K562 (cell line): ENCODE measurements at regions not wholly inside any gene's neighbourhood (a gene's known extent, or its start where the extent isn't known, plus 50 kb on each side); places are given as distances from the start of the nearest gene placed in this dataset.

Source experiments
- E2F4 ChIP-seq: sonication (generic); formaldehyde crosslinking; IDR thresholded peaks from 2 replicates; pipeline ENCODE4 v1.8.0; 2022; ENCODE audit warnings: mild to moderate bottlenecking, low read depth, missing genetic modification reagents
- EP300 ChIP-seq: IDR thresholded peaks from 2 replicates; pipeline ENCODE4 v1.6.1; 2012; ENCODE audit warnings: low read length, improper control_type of control experiment
- ETV6 ChIP-seq, 3 experiments: fragments of 150-350 bp in 1 of 3; sonication (generic) in 1 of 3; formaldehyde crosslinking in 1 of 3; IDR thresholded peaks; 2 replicates each; pipeline versions ENCODE4 v1.6.1 to v1.8.0; 2014 to 2022; ENCODE audit warnings: borderline replicate concordance in 2 of 3, low read depth in 2 of 3, antibody characterized with exemption in 1 of 3, low read length in 1 of 3, mild to moderate bottlenecking in 1 of 3, missing genetic modification reagents in 1 of 3
- LCOR ChIP-seq: sonication (generic); formaldehyde crosslinking; IDR thresholded peaks from 2 replicates; pipeline ENCODE4 v1.8.0; 2022; ENCODE audit warnings: mild to moderate bottlenecking, missing genetic modification reagents
- LEF1 ChIP-seq: fragments of 450-650 bp; IDR thresholded peaks from 2 replicates; pipeline ENCODE4 v1.6.1; 2016; ENCODE audit warnings: mild to moderate bottlenecking
- MEIS2 ChIP-seq: fragments of 450-650 bp; IDR thresholded peaks from 2 replicates; pipeline ENCODE4 v1.6.1; 2014; ENCODE audit warnings: mild to moderate bottlenecking; ENCODE audit not compliant: partially characterized antibody
- NFE2 ChIP-seq: IDR thresholded peaks from 2 replicates; pipeline ENCODE4 v1.6.1; 2014; ENCODE audit warnings: antibody characterized with exemption, low read depth
- NR3C1 ChIP-seq: sonication (generic); formaldehyde crosslinking; IDR thresholded peaks from 2 replicates; pipeline ENCODE4 v1.8.1; 2022; ENCODE audit warnings: missing genetic modification reagents
- NR4A1 ChIP-seq, 2 experiments: fragments of 250-450 bp in 1 of 2; fragments of 450-650 bp in 1 of 2; sonication (Bioruptor Pico) in 1 of 2; IDR thresholded peaks; 2 replicates each; pipeline versions ENCODE4 v1.4.0 to v1.6.1; 2016 to 2020; ENCODE audit warnings: mild to moderate bottlenecking in 2 of 2, missing compliant biosample characterization in 1 of 2, missing genetic modification characterization in 1 of 2, moderate library complexity in 1 of 2
- RAD51 ChIP-seq: fragments of 450-650 bp; IDR thresholded peaks from 2 replicates; pipeline ENCODE4 v1.7.1; 2016; ENCODE audit warnings: low read depth, mild to moderate bottlenecking, borderline replicate concordance
- RCOR1 ChIP-seq, 2 experiments: IDR thresholded peaks; 2 replicates each; pipeline ENCODE4 v1.6.1; 2012; ENCODE audit warnings: low read depth in 2 of 2, low read length in 2 of 2, borderline replicate concordance in 1 of 2, improper control_type of control experiment in 1 of 2
- RFX7 ChIP-seq: fragments of 250-450 bp; sonication (Bioruptor Pico); IDR thresholded peaks from 2 replicates; pipeline ENCODE4 v1.5.1; 2021; ENCODE audit warnings: mild to moderate bottlenecking
- THAP7 ChIP-seq: fragments of 250-450 bp; sonication (Bioruptor Pico); IDR thresholded peaks from 2 replicates; pipeline ENCODE4 v1.5.0; 2021
- THRB ChIP-seq: fragments of 450-650 bp; formaldehyde crosslinking; conservative IDR thresholded peaks from 2 replicates; pipeline ENCODE4 v1.4.0; 2022; ENCODE audit warnings: mild to moderate bottlenecking, missing genetic modification characterization
- U2AF1 ChIP-seq: fragments of 200-400 bp; formaldehyde crosslinking; optimal IDR thresholded peaks from 2 replicates; pipeline ENCODE3; 2017; ENCODE audit warnings: mild to moderate bottlenecking, low read depth, low read length, moderate library complexity
- XRCC3 ChIP-seq: fragments of 450-650 bp; IDR thresholded peaks from 2 replicates; pipeline ENCODE4 v1.6.1; 2017; ENCODE audit warnings: mild to moderate bottlenecking, moderate library complexity
- ZBTB12 ChIP-seq: fragments of 250-450 bp; sonication (Bioruptor Pico); IDR thresholded peaks from 2 replicates; pipeline ENCODE4 v1.4.0; 2020
- ZBTB5 ChIP-seq: fragments of 450-650 bp; IDR thresholded peaks from 2 replicates; pipeline ENCODE4 v1.6.1; 2017; ENCODE audit warnings: antibody characterized with exemption
- ZBTB7A ChIP-seq: IDR thresholded peaks from 2 replicates; pipeline ENCODE4 v1.6.1; 2011; ENCODE audit warnings: low read depth, mild to moderate bottlenecking, low read length, moderate library complexity, borderline replicate concordance; ENCODE audit not compliant: control insufficient read depth
- ZKSCAN1 ChIP-seq: fragments of 150-350 bp; IDR thresholded peaks from 2 replicates; pipeline ENCODE4 v1.6.1; 2016; ENCODE audit warnings: low read depth, low read length
- ZNF408 ChIP-seq: fragments of 250-450 bp; sonication (Bioruptor Pico); IDR thresholded peaks from 2 replicates; pipeline ENCODE4 v1.4.0; 2020; ENCODE audit warnings: low read depth, mild to moderate bottlenecking, moderate library complexity
- ZNF445 ChIP-seq: fragments of 250-450 bp; sonication (Bioruptor Pico); IDR thresholded peaks from 2 replicates; pipeline ENCODE4 v1.4.0; 2020; ENCODE audit warnings: low read depth, mild to moderate bottlenecking, moderate library complexity
- ZNF584 ChIP-seq: fragments of 200-800 bp; sonication (Bioruptor generic); IDR thresholded peaks from 2 replicates; pipeline ENCODE4 v1.6.1; 2016; ENCODE audit warnings: low read depth, mild to moderate bottlenecking, missing genetic modification characterization, missing compliant biosample characterization

GRCh38 chr2:126317790-126318431, 338.0 kb upstream of the GYPC start (continued):
- TF ChIP-seq ZNF584 (CRISPR knock-in tag) (peak; percentile 32; the same call in 1 of the 2 replicates), THRB (CRISPR knock-in tag) (no peak), RAD51 (peak; percentile 68), RCOR1 (IDR thresholded peaks at IDR 0.05; ENCODE audit: borderline replicate concordance in 1 of 2, low read depth in 2 of 2, low read length in 2 of 2) (peak in 1 of 2 experiments; percentile 12; a peak in 1 of 4 replicates), ZBTB5 (no peak), E2F4 (CRISPR knock-in tag) (no peak), ZNF408 (CRISPR knock-in tag) (no peak), NR4A1 (CRISPR knock-in tag; IDR thresholded peaks at IDR 0.05) (no peak), NR4A1 (tag; IDR thresholded peaks at IDR 0.05) (no peak), EP300 (no peak), MEIS2 (no peak), NFE2 (peak; percentile 66), THAP7 (CRISPR knock-in tag) (no peak), XRCC3 (no peak), LCOR (CRISPR knock-in tag) (no peak), ZBTB7A (no peak), LEF1 (no peak), U2AF1 (no peak), RFX7 (CRISPR knock-in tag) (no peak), ZKSCAN1 (no peak), ZBTB12 (CRISPR knock-in tag) (no peak), ETV6 (IDR thresholded peaks at IDR 0.05; ENCODE audit: borderline replicate concordance in 1 of 2, low read depth in 2 of 2, low read length in 1 of 2) (no peak), ETV6 (CRISPR knock-in tag; IDR thresholded peaks at IDR 0.05; ENCODE audit: borderline replicate concordance) (no peak), NR3C1 (CRISPR knock-in tag) (no peak), ZNF445 (CRISPR knock-in tag) (no peak)
